GM19438 (cell line): ENCODE measurements at regions not wholly inside any gene's neighbourhood (a gene's known extent, or its start where the extent isn't known, plus 50 kb on each side); places are given as distances from the start of the nearest gene placed in this dataset.

ENCODE experiments used
- ATAC-seq: cut with Tn5 transposase; IDR thresholded peaks from one replicate; pipeline ENCODE4 v1.9.1; 2021; ENCODE audit warnings: low read depth; ENCODE audit not compliant: unreplicated experiment

DNA sequence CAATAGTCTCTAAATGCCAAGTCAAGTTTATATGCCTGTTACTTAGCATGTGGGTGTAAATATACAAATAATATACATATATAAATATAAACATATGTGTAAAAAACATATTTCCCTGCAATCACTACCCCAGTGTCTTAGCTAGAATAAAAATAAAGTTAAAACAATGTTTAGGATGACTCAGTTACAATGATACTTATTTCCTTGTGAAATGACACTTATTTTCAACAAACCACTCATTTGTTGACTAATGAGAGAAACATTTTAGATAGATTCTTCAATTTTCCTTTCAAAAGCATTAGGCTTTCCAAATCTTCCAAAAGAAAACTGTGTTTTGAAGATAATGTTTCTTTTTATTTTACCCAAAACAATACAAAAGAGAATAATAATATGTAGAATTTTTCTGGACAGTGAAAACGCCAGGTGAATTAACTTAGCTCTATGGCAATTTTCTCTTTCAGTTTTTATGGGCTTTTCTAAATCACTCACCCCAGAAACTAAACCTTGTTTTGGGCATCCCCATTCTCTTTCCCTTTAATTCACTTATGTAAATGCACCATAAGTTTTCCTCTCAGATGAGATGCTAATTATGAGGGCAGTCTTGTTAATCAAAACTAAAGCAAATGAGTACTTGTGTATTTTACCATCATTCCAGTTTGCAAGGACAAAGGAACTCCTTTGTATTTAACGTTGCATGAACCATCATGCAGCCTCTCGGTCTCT is 465.9 kb downstream of the BCAT1 start:
- ATAC-seq, result no peak

DNA sequence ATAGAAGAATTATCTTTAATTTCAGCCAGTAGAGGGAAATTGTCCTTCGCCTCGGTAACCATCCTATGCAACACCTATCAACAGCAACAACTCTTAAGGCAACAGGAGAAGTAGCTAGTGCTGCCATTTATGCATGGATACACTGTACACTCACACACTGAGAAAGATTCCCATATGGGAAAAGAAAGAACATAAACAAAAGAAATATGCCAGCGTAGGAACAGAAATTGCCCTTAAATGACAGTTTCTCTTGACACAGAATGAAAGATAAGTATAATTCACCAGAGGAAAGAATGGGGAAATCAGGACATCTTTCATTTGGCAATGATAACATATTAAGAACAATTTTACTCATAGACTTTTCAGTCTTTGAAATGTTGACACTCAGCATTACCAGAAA is 466.9 kb downstream of the BCAT1 start:
- no peak for ATAC-seq

DNA sequence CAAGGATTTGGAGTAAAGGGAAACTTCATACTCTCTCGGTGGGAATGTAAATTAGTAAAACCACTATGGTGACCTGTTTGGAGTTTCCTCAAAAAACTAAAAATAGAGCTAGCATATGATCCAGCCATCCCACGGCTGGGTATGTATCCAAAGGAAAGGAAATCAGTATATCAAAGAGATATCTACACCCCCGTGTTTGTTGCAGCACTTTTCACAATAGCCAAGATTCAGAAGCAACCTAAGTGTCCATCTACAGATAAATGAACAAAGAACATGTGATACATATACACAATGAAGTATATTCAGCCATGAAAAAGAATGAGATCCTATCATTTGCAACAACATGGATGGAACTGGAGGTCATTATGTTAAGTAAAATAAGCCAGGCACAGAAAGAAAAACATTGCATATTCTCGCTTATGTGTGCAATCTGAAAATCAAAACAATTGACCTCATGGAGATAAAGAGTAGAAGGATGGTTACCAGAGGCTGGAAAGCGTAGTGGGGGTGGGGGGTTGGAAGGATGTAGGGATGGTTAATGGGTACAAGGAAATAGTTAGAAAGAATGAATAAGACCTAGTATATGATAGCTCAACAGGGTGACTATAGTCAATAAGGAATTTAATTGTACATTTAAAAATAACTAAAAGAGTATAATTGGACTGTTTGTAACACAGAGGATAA is 468.0 kb downstream of the BCAT1 start:
- no peak for ATAC-seq

DNA sequence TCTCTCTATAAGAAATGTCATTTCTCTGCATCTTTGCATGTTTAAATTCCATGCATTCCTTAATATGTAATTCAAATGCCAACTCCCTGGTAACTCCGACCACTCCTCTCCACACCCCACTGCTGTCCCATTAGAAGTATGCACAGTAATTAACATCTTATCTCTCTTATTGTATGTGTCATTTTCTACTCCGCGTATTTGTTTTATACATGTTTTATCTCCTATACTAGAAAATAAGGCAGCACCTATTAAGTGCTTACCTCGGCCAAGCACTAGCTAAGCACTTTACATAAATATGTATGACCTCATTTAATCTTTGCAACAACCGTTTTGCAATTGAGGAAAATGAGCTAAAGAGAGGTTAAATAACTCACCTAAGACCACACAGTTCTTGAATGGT is 469.8 kb downstream of the BCAT1 start:
- ATAC-seq, result no peak

DNA sequence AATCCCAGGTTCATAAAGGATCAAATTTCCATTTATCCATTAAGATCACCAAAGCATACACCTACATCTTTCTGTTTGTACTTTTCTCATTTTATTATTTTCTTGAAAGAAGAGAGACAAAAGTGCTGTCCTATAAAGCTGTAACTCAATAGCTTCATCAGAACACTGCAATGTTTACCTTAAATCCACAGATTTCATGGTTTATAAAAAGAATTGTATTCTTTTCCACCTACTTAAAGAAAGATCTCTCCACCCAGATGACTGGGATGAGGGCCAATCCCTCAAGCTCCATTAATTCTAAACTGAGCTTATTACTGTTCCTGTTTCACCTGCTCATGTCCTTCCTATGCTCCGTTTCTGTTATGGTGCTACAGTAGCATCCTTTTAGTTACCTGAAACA is 470.6 kb downstream of the BCAT1 start:
- no peak for ATAC-seq

DNA sequence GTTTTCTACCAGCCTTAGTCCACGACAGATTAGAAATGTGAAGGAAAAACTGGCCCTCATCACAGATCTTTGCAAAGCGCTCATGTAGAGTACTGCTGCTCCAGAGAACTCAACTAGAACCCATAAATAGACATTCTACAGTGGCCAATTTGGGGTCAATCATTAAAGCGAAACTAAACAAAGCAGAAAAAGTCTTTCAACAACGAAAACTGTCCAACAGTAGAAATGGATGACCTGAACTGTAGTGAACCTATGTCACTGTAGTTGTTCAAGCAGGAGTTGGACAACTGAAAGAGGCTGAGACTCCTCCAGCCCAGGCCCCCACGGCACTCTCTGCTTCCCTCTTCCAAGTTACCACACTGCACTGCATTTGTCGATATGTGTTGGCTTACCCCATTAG is 472.6 kb downstream of the BCAT1 start:
- no peak for ATAC-seq

DNA sequence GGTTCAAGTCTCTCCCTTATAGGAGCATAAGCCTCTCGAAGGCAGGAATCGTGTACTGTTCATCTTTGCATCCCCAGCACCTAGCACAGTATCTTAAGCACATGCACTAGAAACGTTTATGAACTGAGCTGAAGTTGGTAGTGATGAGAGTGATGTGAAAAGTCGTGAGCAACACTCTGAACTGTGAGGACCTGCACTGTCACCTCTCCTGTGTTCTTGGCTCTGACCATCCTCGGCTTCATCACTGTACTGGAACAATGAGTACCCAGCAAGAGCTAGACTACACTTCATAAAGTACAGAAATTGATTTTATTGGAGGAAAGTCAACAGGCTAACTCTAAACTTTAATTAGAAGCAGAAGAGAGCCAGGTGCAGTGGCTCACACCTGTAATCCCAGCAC is 473.6 kb downstream of the BCAT1 start:
- no peak for ATAC-seq

DNA sequence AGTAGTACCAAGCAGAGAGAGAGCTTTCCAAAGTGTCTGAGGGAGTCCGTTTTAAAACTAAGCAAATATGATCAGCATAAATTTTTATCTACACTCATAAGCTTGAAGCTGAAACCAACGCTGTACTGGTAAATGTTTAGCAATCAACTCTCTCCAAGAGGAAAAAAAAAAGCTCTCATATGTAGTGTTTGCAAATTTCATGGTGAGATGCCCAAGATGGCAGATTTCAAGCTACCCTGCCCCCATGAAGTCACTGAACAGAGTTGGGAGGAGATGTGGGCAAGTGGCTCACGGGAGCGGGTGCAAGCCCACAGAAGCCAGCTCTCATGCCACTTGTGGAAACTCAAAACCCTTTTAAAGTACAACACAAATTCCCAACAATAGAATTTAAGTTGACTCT is 475.8 kb downstream of the BCAT1 start:
- ATAC-seq, result no peak

DNA sequence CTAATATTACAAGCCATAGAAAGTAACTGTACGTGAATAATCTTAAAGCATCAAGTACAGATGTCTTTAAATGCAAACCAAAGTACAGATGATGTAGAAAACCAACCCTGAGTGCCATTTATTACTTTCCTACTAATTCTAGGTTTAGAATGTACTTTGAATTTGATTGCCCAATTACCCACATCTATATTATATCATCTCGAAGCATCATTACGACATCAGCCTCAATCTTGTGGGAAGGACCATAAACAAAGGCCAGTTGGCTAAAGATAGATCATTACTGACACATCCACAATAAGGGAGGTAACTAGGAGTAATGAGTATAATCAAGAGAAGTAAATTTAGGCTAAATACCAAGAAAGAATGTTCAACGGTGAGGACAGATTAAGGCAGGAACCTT is 478.9 kb downstream of the BCAT1 start:
- no peak for ATAC-seq

DNA sequence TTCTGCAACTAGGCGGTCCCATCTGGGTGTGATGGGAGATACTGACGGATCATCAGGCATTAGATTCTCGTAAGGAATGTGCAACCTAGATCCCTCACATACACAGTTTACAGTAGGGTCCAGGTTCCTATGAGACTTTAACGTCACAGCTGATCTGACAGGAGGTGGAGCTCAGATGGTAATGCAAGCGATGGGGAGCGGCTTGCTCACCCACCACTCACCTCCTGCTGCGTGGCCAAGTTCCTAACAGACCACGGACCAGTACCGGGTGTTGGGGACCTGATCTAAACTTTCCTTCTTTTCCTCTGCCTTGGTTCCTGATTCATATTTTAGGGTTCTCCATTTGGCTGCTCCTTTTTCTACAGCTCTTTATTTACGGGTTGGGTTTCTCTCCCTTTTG is 479.8 kb downstream of the BCAT1 start:
- no peak for ATAC-seq

DNA sequence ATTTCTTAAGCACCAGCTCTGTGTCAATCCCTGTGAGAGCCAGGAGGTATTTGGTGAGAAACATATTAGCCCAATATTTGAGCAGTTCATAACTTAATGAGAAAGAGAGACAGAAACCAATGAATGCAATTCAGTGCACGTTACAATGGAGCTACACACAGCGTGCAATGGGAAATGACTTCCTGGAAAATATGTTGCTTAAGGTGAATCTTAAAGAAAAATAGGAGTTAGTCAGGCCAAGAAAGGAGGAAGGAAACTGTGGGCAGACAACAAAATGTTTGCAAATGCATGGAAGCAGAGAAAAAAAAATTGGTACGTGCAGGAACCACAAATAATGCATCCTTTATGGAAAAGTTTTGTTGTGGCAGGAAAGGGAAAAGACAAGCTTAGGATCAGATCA is 481.7 kb downstream of the BCAT1 start:
- no peak for ATAC-seq

DNA sequence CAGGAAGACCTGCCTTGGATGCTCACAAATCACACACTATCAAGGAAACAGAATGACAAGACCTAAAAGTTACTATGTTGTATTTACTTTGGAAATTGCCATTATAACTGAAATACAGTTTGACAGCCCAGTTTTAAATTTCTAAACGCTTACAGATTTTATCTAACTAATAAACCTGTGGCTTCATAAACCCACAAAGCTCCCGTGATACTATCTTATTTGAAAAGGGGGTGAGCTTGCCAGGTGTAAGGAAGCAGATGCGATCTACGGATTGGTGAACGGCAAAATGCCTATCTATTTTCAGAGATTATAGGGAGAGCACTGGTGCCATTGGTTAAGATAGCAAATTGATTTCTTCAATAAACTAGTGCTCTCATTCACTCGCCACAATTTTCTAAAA is 485.5 kb downstream of the BCAT1 start:
- ATAC-seq, result no peak

DNA sequence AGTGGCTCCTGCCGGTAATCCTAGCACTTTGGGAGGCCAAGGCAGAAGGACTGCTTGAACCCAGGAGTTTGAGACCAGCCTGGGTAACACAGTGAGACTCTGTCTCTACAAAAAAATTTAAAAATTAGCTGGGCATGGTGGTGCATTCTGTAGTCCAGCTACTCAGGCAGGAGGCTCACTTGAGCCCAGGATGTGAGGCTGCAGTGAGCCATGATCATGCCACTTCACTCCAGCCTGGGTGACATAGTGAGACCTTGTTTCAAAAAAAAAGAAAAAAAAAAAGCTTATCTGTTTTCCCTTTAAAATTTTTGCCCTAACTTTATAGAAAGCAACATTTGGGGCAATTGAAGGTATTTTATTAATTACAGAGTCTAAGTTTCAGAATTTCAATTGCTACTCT is 486.0 kb downstream of the BCAT1 start:
- ATAC-seq, result no peak

DNA sequence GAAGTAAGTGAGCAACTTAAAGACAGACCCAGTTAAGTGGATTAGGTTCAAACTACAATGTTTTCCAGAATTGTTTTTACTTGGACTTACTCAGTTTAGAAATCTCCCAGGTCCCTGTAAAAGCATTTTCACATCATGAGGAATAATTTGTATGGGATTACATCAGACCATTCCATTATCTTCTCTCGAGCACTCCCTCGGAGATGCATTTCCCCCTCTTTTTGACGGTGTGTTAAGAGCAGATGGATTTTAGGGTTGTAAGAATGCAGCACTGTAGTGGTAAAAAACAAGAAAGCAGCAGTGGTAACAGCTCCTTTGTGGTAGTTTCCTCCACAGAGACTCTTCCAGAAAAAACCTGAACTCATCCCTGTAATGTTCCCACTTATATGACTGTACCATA is 488.4 kb downstream of the BCAT1 start:
- no peak for ATAC-seq

DNA sequence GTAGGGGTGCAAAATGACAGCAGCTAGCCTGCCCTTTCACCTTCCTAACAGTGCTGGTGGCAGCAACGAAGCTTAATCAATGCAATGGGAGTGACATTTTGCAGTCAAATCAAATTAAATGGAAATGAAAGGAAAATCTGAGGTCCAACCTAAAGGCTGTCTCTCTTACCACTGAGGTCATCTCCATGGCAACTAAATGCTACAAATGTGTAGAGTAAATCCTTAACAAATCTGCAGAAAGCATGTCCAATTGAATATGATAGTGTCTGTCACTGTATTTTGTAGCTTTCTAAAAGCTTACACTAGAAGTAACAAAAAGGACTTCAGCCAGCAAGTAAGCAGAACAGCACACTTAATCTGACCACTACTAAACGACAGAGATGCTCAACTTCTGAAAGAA is 488.8 kb downstream of the BCAT1 start:
- ATAC-seq, result no peak

DNA sequence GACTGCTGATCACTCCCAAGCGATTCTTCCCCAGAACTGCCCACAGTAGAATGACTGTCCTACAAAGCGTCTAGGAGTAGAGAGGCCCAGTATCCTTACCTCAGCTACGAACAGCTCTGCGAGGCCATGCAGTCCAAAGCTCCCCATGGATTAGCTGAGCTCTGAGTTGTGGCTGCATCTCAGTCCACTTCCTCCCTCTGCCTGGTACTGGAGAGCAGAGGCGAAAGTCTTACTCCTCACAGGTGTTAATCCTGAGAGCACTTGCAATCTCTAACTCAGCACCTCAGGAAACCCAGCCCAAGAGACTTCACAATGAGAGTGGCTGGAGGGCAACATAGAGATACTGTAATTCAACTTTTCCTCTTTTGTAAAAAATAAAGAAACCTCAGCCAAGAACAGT is 493.1 kb downstream of the BCAT1 start:
- ATAC-seq, result no peak

DNA sequence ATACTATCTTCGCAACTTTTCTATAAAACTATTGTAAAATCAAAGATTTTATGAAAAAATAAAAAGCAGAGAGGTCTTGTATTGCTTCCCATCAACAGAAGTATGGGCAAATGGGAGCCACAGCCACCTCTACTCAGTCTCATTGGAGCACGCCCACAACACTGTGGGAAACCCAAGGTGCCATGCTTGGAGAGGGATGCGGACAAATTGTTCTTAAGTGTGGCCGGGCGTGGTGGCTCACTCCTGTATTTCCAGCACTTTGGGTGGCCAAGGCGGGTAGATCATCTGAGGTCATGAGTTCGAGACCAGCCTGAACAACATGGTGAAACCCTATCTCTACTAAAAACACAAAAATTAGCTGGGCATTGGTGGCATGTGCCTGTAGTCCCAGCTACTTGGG is 498.2 kb upstream of the SOX5 start:
- ATAC-seq, result no peak

DNA sequence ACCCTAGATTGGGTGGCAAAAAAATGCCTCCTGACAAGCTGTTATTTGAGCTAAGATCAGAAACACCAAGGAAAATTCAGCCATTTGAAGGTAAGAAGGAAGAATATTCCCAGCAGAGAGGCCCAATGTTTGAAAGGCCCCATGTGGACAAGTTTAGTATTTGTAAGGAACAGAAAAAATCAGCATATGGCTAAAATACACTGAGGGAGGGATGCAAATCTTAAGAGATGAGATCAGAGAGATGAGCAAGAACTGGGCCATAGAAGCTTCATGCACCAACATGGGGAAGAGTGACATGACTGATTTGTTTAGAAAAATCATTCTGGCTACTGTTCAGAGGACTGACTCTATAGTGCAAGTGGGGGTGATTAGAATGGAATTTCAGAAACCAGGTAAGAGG is 496.8 kb upstream of the SOX5 start:
- ATAC-seq, result no peak

DNA sequence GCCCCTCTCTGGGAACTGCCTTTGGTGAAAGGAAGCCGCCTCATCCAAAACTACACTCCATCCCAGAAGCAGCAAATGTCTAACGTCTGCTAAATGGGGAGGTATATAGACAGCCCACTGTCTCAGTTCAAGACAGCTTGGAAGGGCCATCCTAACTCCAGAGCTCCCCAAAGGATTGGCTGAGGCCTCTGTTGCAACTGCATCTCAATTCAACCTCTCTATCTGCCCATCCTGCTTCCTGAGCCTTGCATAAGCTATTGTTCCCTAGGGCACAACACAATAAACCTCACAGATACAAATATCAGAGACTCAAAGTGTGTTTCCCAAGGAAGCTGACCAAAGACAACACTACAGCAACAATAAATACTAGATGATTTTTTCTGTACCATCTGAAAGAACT is 495.2 kb upstream of the SOX5 start:
- ATAC-seq, result no peak

DNA sequence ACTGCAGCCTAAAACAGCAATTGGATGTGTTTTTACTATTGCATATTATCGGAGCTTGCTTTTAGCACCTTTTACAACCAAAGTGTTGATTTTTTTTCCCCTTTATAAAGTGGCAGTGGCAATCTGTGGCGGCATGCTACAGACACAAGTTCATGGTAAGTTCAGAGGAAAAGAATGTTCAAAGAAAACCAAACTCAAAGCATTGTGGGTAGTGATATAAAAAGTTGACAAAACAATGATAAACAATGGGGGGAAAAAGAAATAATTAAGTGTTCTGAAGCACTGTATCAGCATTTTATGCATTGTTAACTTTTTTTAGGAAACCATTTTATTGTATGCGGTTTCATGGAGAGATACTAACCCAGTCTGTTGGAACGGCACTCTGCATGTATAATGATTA is 492.0 kb upstream of the SOX5 start:
- no peak for ATAC-seq

DNA sequence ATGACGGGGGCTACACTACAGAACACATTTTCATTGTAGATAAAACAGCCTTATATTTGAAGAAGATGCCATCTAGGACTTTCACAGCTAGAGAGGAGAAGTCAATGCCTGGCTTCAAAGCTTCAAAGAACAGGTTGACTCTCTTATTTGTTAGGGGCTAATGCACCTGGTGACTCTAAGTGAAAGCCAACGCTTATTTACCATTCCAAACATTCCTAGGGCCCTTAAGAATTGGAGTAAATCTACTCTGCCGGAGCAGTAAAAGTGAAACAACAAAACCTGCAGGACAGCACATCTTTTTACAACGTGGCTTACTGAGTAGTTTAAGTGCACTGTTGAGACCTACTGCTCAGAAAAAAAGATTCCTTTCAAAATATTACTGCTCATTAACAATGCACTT is 487.2 kb upstream of the SOX5 start:
- ATAC-seq, result no peak

DNA sequence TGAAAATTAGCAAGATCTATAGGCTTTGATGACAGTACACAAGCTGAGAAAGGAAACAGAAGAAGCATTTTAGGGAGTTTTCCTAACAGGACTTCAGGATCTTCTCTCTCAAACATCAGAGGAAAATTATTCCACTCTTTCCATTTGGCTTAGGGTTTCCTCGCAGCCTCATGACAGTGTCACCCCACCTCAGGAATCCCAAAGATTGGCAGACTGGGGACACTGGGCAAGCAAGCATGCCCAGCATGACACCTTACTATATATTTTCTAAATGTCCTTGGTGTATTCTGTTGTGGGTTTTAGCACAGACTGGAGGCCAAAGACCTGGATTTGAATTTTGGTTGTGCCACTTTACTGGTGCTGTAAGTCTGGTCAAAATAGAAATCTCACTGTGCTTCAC is 482.4 kb upstream of the SOX5 start:
- no peak for ATAC-seq

DNA sequence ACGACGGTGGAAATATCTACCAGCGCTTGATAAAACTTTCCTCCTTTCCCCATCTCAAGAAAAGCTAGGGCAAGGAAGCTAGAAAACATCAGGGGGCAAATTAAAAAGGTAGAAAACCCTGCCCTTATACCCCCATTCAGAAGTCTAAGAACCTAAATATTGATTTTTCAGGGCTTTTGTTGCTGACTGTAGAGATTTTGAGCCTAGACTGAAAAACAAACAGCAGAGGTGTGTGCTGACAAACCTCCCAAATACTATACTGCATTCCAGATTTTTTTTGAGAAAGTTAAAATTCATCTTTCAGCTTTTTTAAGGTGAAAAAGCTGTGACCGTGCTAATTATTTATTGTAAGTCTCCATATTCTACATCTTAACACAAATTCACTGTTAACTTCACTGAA is 478.3 kb upstream of the SOX5 start:
- ATAC-seq, result no peak
